ENCODE measurements at regions not wholly inside any gene's neighbourhood (a gene's known extent, or its start where the extent isn't known, plus 50 kb on each side); places are given as distances from the start of the nearest gene placed in this dataset.

DNA sequence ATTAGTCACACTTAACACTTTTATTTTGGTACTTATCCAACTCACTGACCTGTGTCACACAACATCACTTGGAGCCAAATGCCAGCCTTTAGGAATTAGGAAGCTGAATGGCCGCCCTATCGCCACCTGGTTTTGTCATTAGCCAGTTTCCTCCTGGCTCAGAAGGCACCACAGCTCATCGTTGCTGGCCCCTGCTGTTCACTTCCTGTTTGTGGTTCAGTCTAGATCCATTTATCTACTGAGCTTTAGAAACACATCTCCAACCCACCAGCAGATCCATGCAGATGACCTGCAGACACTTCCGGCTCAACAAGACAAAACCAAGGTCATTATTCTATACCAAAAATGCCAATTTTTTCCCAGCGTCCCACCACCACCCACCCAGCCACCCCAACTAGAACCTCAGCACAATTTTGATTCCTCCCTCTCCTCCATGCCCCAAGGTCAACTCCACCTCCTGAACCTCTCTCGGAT, 193.5 kb upstream of the NEBL start:
- TF ChIP-seq, protein P1, sequence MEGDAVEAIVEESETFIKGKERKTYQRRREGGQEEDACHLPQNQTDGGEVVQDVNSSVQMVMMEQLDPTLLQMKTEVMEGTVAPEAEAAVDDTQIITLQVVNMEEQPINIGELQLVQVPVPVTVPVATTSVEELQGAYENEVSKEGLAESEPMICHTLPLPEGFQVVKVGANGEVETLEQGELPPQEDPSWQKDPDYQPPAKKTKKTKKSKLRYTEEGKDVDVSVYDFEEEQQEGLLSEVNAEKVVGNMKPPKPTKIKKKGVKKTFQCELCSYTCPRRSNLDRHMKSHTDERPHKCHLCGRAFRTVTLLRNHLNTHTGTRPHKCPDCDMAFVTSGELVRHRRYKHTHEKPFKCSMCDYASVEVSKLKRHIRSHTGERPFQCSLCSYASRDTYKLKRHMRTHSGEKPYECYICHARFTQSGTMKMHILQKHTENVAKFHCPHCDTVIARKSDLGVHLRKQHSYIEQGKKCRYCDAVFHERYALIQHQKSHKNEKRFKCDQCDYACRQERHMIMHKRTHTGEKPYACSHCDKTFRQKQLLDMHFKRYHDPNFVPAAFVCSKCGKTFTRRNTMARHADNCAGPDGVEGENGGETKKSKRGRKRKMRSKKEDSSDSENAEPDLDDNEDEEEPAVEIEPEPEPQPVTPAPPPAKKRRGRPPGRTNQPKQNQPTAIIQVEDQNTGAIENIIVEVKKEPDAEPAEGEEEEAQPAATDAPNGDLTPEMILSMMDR (IDR thresholded peaks at IDR 0.05; ENCODE audit: poor library complexity, severe bottlenecking) = no peak
- TF ChIP-seq RAD21 (conservative IDR thresholded peaks at IDR 0.05) (no peak), POLR2AphosphoS5 (IDR thresholded peaks at IDR 0.05) (no peak), EZH2 (IDR thresholded peaks at IDR 0.05; ENCODE audit: borderline replicate concordance, insufficient read depth, low read length, poor library complexity, severe bottlenecking) (no peak), TAF1 (IDR thresholded peaks at IDR 0.05; ENCODE audit: low read depth) (no peak)
- TF ChIP-seq, protein P2, sequence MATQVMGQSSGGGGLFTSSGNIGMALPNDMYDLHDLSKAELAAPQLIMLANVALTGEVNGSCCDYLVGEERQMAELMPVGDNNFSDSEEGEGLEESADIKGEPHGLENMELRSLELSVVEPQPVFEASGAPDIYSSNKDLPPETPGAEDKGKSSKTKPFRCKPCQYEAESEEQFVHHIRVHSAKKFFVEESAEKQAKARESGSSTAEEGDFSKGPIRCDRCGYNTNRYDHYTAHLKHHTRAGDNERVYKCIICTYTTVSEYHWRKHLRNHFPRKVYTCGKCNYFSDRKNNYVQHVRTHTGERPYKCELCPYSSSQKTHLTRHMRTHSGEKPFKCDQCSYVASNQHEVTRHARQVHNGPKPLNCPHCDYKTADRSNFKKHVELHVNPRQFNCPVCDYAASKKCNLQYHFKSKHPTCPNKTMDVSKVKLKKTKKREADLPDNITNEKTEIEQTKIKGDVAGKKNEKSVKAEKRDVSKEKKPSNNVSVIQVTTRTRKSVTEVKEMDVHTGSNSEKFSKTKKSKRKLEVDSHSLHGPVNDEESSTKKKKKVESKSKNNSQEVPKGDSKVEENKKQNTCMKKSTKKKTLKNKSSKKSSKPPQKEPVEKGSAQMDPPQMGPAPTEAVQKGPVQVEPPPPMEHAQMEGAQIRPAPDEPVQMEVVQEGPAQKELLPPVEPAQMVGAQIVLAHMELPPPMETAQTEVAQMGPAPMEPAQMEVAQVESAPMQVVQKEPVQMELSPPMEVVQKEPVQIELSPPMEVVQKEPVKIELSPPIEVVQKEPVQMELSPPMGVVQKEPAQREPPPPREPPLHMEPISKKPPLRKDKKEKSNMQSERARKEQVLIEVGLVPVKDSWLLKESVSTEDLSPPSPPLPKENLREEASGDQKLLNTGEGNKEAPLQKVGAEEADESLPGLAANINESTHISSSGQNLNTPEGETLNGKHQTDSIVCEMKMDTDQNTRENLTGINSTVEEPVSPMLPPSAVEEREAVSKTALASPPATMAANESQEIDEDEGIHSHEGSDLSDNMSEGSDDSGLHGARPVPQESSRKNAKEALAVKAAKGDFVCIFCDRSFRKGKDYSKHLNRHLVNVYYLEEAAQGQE (IDR thresholded peaks at IDR 0.05; ENCODE audit: borderline replicate concordance) = no peak
